Activated CD8-positive, alpha-beta T cell treated with anti-CD3 and anti-CD28 coated beads for 36 hours (primary cell): ENCODE measurements at regions not wholly inside any gene's neighbourhood (a gene's known extent, or its start where the extent isn't known, plus 50 kb on each side); places are given as distances from the start of the nearest gene placed in this dataset.

Source experiments
- ATAC-seq: fragments of 200-7000 bp; cut with Tn5 transposase; one replicate; pipeline ENCODE4 v1.10.0; 2021; ENCODE audit warnings: mild to moderate bottlenecking, moderate library complexity
- CTCF ChIA-PET: fragments of 350-600 bp; sonication (Branson Sonifier 250); formaldehyde crosslinking; loops from one replicate; lab custom pipeline; 2021; ENCODE audit warnings: antibody characterized with exemption; lab: Charles Lee
- POLR2A ChIA-PET: fragments of 350-600 bp; sonication (Branson Sonifier 250); formaldehyde crosslinking; loops from one replicate; lab custom pipeline; 2021; ENCODE audit warnings: antibody characterized with exemption; lab: Charles Lee
- DNase-seq: peaks from one replicate; pipeline ENCODE4 v3.0.0-alpha.2; 2020
- H3K27ac Mint-ChIP-seq: one replicate; pipeline ENCODE4 v1.8.0; 2021; ENCODE audit warnings: mild to moderate bottlenecking, mixed read lengths
- H3K27me3 Mint-ChIP-seq: one replicate; pipeline ENCODE4 v1.8.0; 2021; ENCODE audit warnings: mixed read lengths
- H3K36me3 Mint-ChIP-seq: one replicate; pipeline ENCODE4 v1.8.0; 2021; ENCODE audit warnings: low read depth, mixed read lengths
- H3K4me1 Mint-ChIP-seq: one replicate; pipeline ENCODE4 v1.8.0; 2021; ENCODE audit warnings: low read depth, mixed read lengths
- H3K4me3 Mint-ChIP-seq: one replicate; pipeline ENCODE4 v1.8.0; 2021; ENCODE audit warnings: mild to moderate bottlenecking, moderate library complexity, mixed read lengths
- H3K9me3 Mint-ChIP-seq: one replicate; pipeline ENCODE4 v1.8.0; 2021; ENCODE audit warnings: mixed read lengths
- CTCF ChIP-seq: fragments of 200-600 bp; IDR thresholded peaks from one replicate; pipeline ENCODE4 v1.8.0; 2022; ENCODE audit warnings: antibody characterized with exemption, mild to moderate bottlenecking
- intact Hi-C: fragments of 100-400 bp; cut with micrococcal nuclease; formaldehyde crosslinking; loops from one replicate; pipeline ENCODE4 v1.10.0; 2022

DNA sequence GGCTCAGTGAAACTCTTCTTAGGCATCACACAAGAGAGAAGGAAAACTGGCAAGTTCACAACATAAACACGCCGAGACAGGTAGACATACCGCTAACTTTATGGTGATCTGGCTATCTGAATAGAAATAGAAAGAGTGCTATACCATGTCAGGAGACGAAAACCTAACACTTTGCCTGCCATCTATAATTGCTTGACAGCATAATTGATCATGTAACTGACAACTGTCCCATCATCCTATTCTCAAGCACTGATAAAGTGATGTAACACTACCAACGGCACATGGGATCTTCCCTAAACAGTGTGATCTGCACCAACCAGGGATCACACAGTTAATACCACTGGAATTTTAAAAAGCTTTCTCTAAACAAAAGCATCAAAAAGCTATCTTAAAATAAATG, 270.9 kb upstream of the NSMCE3 start:
- no peaks in the 10 kb centered on the region for H3K36me3 Mint-ChIP-seq
- CTCF ChIA-PET: interaction anchor here (0.8 kb wide), 1 partner anchor 160 kb away, joined by 3 read pairs; no protein-coding TSS in a partner anchor
- H3K9me3 Mint-ChIP-seq: peaks cover 4% of the 10 kb centered on the region
- no peak for DNase-seq
- no peak for TF ChIP-seq CTCF
- H3K4me1 Mint-ChIP-seq: no peaks in the 10 kb centered on the region
- no peaks in the 10 kb centered on the region for H3K27me3 Mint-ChIP-seq
- H3K27ac Mint-ChIP-seq: no peak overlapping the region
- intact Hi-C loops: no loop called here
- POLR2A ChIA-PET: no interaction called here
- ATAC-seq: no peak
- H3K4me3 Mint-ChIP-seq: no peak overlapping the region

DNA sequence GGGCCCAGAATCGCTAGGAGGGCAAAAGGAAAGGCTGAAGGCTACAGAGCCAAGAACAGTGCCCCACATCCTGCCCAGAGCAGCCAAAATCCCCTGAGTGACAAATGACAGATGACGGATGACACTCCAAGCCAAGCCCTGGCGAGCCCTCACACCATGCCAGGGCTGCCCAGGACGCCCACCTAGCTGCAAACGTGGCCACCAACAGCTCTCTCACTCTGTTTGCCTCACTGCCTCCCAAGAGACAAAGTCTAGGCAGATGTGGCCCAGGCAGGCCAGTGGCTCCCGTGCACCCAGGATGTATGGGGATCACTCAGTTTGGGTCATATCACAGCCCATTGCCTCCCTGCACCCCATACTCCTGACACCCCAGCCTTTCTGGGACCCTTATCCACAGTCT, 270.1 kb upstream of the NSMCE3 start:
- DNase-seq (no peak), ATAC-seq (no peak)
- Mint-ChIP-seq H3K27ac (no peak overlapping the region), H3K9me3 (no peaks in the 10 kb centered on the region), H3K4me1 (no peaks in the 10 kb centered on the region), H3K36me3 (no peaks in the 10 kb centered on the region), H3K4me3 (no peak overlapping the region), H3K27me3 (no peaks in the 10 kb centered on the region)
- ChIA-PET CTCF (no interaction called here), POLR2A (no interaction called here)
- intact Hi-C loops: no loop called here
- no peak for TF ChIP-seq CTCF

DNA sequence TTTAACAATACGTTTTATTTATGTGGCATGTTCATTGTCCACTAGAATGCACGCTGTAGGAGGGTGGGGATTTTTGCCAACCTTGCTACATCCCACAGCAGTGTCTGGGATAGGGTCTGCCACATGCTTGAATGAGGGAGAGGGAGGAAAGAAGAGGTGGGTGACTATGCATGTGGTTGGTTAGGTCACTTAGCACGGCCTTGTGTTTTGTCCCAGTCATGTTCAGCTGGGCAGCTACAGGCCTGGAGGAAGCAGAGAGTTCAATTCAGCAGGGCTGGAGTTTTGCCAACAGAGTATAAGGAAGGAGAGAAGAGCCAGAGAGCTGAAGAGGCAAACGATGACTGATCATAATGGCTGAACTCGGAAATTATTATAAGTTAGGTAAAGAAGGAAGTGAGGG, 268.4 kb upstream of the NSMCE3 start:
- Mint-ChIP-seq H3K27ac (no peak overlapping the region), H3K4me1 (no peaks in the 10 kb centered on the region), H3K27me3 (no peaks in the 10 kb centered on the region), H3K9me3 (no peaks in the 10 kb centered on the region), H3K4me3 (no peak overlapping the region), H3K36me3 (no peaks in the 10 kb centered on the region)
- no peak for DNase-seq
- intact Hi-C loops: no loop called here
- CTCF ChIA-PET: no interaction called here
- no peak for TF ChIP-seq CTCF
- ATAC-seq: no peak
- POLR2A ChIA-PET: no interaction called here

DNA sequence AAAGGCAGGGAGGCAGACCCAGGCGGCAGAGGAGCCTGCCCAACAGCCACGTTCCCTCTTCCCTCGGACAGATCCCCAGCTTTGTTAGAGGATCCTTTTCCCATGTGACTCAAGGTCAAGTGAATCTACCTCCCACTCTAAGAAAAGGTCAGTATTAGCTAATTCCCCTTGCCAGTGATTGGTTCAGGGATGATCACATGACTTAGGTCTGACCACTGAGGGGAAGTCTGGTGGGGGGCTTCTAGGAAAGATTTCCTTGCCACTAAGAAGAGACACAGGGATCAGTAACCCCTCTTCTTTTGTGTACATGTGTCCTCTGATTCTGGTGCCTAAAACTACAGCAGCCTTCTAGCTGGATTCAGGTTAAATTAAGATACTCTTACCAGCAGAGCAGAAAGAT, 266.3 kb upstream of the NSMCE3 start:
- H3K9me3 Mint-ChIP-seq: no peaks in the 10 kb centered on the region
- CTCF ChIA-PET: no interaction called here

GRCh38 chr15:29534378-29534777, 264.8 kb upstream of the NSMCE3 start:
- H3K27ac Mint-ChIP-seq: no peak overlapping the region
- TF ChIP-seq CTCF: no peak
- no peaks in the 10 kb centered on the region for H3K36me3 Mint-ChIP-seq
- no peak for DNase-seq
- POLR2A ChIA-PET: no interaction called here
- H3K4me1 Mint-ChIP-seq: no peaks in the 10 kb centered on the region
- H3K27me3 Mint-ChIP-seq: no peaks in the 10 kb centered on the region
- ATAC-seq: no peak
- H3K9me3 Mint-ChIP-seq: no peaks in the 10 kb centered on the region
- H3K4me3 Mint-ChIP-seq: no peak overlapping the region
- CTCF ChIA-PET: interaction anchor here (0.6 kb wide), 1 partner anchor 171 kb away, joined by 3 read pairs; no protein-coding TSS in a partner anchor
- intact Hi-C loops: no loop called here

More for the DNA sequence above, 266.3 kb upstream of the NSMCE3 start:
- Mint-ChIP-seq H3K36me3 (no peaks in the 10 kb centered on the region), H3K4me3 (no peak overlapping the region), H3K27ac (no peak overlapping the region), H3K27me3 (no peaks in the 10 kb centered on the region), H3K4me1 (no peaks in the 10 kb centered on the region)
- no peak for DNase-seq
- intact Hi-C loops: no loop called here
- POLR2A ChIA-PET: no interaction called here
- ATAC-seq: no peak
- no peak for TF ChIP-seq CTCF
